ENCODE measurements at regions not wholly inside any gene's neighbourhood (a gene's known extent, or its start where the extent isn't known, plus 50 kb on each side); places are given as distances from the start of the nearest gene placed in this dataset.

GRCh38 chr4:188754372-188755002, 615.2 kb downstream of the TRIML1 start:
- TF ChIP-seq CTCF (IDR thresholded peaks at IDR 0.05; ENCODE audit: low read depth, low read length, poor library complexity, severe bottlenecking) (no peak), EZH2phosphoT487 (IDR thresholded peaks at IDR 0.05; ENCODE audit: borderline replicate concordance, low read length) (no peak)

Data from DOHH2 (cell line).